MCF 10A (cell line): ENCODE measurements at regions not wholly inside any gene's neighbourhood (a gene's known extent, or its start where the extent isn't known, plus 50 kb on each side); places are given as distances from the start of the nearest gene placed in this dataset.

Experiments used
- BruUV-seq: library from RNA; stranded (reverse); fragments of 400-500 nt; replicated peaks from 2 replicates; lab custom pipeline; 2021; lab: Mats Ljungman, UMichigan
- CTCF ChIA-PET: fragments of 300-600 bp; sonication (Branson Sonifier 250); formaldehyde crosslinking; extraction: SDS; loops from one replicate; lab custom pipeline; 2021; ENCODE audit warnings: antibody characterized with exemption, inconsistent platforms; lab: Yijun Ruan, JAX
- POLR2A ChIA-PET: fragments of 300-600, 350-650 bp; sonication (Branson Sonifier 250); formaldehyde crosslinking; extraction: SDS; loops from one replicate; lab custom pipeline; 2020; ENCODE audit warnings: antibody characterized with exemption, inconsistent platforms; lab: Yijun Ruan, JAX
- DNase-seq: peaks from one replicate; pipeline ENCODE4 v3.0.0-alpha.2; 2018; ENCODE audit not compliant: unreplicated experiment
- H3K27ac Mint-ChIP-seq: one replicate; pipeline ENCODE4 v1.8.0; 2022; ENCODE audit warnings: mild to moderate bottlenecking, low read depth, mixed read lengths; ENCODE audit not compliant: unreplicated experiment
- H3K27me3 Mint-ChIP-seq: one replicate; pipeline ENCODE4 v1.8.0; 2022; ENCODE audit warnings: mixed read lengths; ENCODE audit not compliant: insufficient read depth, unreplicated experiment
- H3K36me3 Mint-ChIP-seq: one replicate; pipeline ENCODE4 v1.8.0; 2022; ENCODE audit warnings: mild to moderate bottlenecking, moderate library complexity, mixed read lengths; ENCODE audit not compliant: insufficient read depth, unreplicated experiment
- H3K4me1 Mint-ChIP-seq: one replicate; pipeline ENCODE4 v1.8.0; 2022; ENCODE audit warnings: mixed read lengths; ENCODE audit not compliant: insufficient read depth, unreplicated experiment
- H3K4me3 Mint-ChIP-seq: one replicate; pipeline ENCODE4 v1.8.0; 2022; ENCODE audit warnings: mild to moderate bottlenecking, moderate library complexity, mixed read lengths; ENCODE audit not compliant: unreplicated experiment
- H3K9me3 Mint-ChIP-seq: one replicate; pipeline ENCODE4 v1.8.0; 2022; ENCODE audit warnings: mixed read lengths; ENCODE audit not compliant: unreplicated experiment
- CTCF ChIP-seq: fragments of 200-600 bp; IDR thresholded peaks from one replicate; pipeline ENCODE4 v1.8.0; 2022; ENCODE audit warnings: antibody characterized with exemption, mild to moderate bottlenecking; ENCODE audit not compliant: unreplicated experiment
- intact Hi-C: fragments of 100-400 bp; cut with micrococcal nuclease; formaldehyde crosslinking; loops from 2 replicates; pipeline ENCODE4 v1.14.1; 2022

- peaks cover 80% of the 10 kb centered on the region for H3K27me3 Mint-ChIP-seq
- no peaks in the 10 kb centered on the region for H3K4me1 Mint-ChIP-seq
- intact Hi-C loops: no loop called here
- H3K36me3 Mint-ChIP-seq: no peaks in the 10 kb centered on the region
- CTCF ChIA-PET: no interaction called here
- DNase-seq: no peak
- BruUV-seq: no TSS peak
- no peaks in the 10 kb centered on the region for H3K9me3 Mint-ChIP-seq
- H3K27ac Mint-ChIP-seq: no peak overlapping the region
- TF ChIP-seq CTCF: no peak
- no peak overlapping the region for H3K4me3 Mint-ChIP-seq
- POLR2A ChIA-PET: no interaction called here
These were observed 57.5 kb upstream of the ITGA11 start for GRCh38 chr15:68489421-68489820.

DNA sequence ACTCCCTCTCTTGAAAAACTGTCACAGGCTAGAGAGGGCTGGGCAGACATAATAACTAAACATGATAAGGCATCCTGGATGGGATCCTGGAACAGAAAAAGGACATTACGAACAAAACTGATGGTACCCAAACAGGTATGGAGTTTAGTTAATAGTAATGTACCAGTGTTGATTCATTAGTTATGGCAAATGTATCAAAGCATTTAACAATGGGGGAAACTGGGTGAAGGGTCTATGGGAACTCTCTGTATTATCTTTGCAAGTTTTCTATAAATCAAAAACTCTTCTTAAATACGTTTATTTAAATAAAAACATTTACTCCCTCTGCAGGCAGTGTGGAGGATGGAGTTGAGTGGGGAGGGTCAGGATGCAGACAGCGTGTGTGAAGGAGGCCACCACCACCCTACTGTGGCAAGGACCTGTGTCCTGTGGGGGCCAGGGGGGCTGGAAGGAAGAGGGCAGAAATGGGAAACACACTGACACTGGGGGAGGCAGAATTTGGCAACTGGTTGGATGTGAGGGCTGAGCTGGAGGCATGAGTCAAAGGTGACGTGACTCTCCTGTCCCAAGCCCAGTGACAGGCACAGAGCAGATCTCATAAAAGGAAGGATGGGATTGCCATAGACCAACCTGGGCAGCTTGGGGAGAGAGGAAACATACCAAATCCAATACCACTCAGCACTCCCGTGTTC lies 59.6 kb upstream of the ITGA11 start:
- intact Hi-C loops: no loop called here
- DNase-seq: no peak
- no peaks in the 10 kb centered on the region for H3K4me1 Mint-ChIP-seq
- no peaks in the 10 kb centered on the region for H3K9me3 Mint-ChIP-seq
- peaks cover 85% of the 10 kb centered on the region for H3K27me3 Mint-ChIP-seq
- ChIA-PET CTCF (no interaction called here), POLR2A (no interaction called here)
- H3K27ac Mint-ChIP-seq: no peak overlapping the region
- TF ChIP-seq CTCF: no peak
- H3K36me3 Mint-ChIP-seq: no peaks in the 10 kb centered on the region
- BruUV-seq: no TSS peak
- no peak overlapping the region for H3K4me3 Mint-ChIP-seq

- Mint-ChIP-seq H3K4me1 (no peaks in the 10 kb centered on the region), H3K27me3 (peaks cover 84% of the 10 kb centered on the region), H3K4me3 (no peak overlapping the region), H3K9me3 (no peaks in the 10 kb centered on the region), H3K36me3 (no peaks in the 10 kb centered on the region), H3K27ac (no peak overlapping the region)
- no peak for TF ChIP-seq CTCF
- ChIA-PET CTCF (interaction anchor here (0.5 to 0.6 kb wide), 2 partner anchors 110 to 357 kb away, joined by 4 read pairs; no protein-coding TSS in a partner anchor), POLR2A (no interaction called here)
- intact Hi-C loops: no loop called here
- no TSS peak for BruUV-seq
- DNase-seq: peak; percentile 9
These were observed 60.9 kb upstream of the ITGA11 start for GRCh38 chr15:68492855-68493254.

- no peaks in the 10 kb centered on the region for H3K9me3 Mint-ChIP-seq
- H3K27me3 Mint-ChIP-seq: peaks cover 77% of the 10 kb centered on the region
- POLR2A ChIA-PET: no interaction called here
- no peak for TF ChIP-seq CTCF
- CTCF ChIA-PET: interaction anchor here (0.6 kb wide), 1 partner anchor 356 kb away, joined by 4 read pairs; no protein-coding TSS in a partner anchor
- H3K27ac Mint-ChIP-seq: no peak overlapping the region
- DNase-seq: no peak
- no peak overlapping the region for H3K4me3 Mint-ChIP-seq
- no peaks in the 10 kb centered on the region for H3K36me3 Mint-ChIP-seq
- no peaks in the 10 kb centered on the region for H3K4me1 Mint-ChIP-seq
- intact Hi-C loops: no loop called here
- BruUV-seq: no TSS peak
These were observed 61.7 kb upstream of the ITGA11 start for GRCh38 chr15:68493629-68494028.
